ENCODE measurements at regions not wholly inside any gene's neighbourhood (a gene's known extent, or its start where the extent isn't known, plus 50 kb on each side); places are given as distances from the start of the nearest gene placed in this dataset.
"Not testable (repeated sequence)": the region's sequence is repeated elsewhere in the genome, so short reads cannot be mapped to it uniquely, and the experiment has no call there.

DNA sequence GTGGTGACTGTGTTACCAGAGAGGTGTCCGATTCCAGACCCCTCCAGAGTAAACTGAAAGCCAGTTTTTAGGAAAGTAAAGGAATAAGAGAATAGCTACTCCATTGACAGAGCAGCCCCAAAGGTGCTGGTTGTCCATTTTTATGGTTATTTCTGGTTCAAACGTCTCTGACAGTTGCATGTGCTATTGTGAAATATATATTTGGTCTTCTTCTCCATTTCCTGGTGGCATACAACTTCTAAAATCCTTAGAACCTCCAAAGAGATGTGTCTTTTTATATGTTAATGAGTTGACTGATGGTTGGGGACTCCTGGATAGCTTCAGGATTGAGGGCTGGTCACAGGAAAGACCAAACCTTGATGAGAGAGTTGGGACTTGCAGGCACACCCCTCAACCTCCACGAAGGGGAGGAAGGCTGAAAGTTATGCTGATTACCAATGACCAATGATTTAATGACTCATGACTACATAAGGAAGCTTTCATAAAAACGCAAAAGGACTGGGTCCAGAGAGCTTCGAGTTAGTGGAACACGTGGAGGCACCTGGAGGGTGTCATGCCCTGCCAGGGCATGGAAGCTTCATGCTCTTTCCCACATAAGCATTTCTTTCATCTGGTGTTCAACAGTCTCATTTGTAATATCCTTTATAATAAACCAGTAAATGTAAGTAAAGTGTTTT is 100.7 kb downstream of the SLC16A1 start:
- no peak for DNase-seq

DNA sequence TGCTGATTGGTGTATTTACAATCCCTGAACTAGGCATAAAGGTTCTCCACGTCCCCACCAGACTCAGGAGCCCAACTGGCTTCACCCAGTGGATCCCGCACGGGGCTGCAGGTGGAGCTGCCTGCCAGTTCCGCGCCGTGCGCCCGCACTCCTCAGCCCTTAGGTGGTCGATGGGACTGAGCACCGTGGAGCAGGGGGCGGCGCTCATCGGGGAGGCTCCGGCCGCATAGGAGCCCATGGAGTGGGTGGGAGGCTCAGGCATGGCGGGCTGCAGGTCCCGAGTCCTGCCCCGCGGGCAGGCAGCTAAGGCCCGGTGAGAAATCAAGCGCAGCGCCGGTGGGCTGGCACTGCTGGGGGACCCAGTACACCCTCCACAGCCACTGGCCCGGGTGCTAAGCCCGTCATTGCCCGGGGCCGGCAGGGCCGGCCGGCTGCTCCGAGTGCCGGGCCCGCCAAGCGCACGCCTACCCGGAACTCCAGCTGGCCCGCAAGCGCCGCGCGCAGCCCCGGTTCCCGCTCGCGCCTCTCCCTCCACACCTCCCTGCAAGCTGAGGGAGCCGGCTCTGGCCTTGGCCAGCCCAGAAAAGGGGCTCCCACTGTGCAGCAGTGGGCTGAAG is 101.5 kb downstream of the SLC16A1 start:
- peak in 2 of 4 experiments; percentile 25 to 44 for DNase-seq

DNA sequence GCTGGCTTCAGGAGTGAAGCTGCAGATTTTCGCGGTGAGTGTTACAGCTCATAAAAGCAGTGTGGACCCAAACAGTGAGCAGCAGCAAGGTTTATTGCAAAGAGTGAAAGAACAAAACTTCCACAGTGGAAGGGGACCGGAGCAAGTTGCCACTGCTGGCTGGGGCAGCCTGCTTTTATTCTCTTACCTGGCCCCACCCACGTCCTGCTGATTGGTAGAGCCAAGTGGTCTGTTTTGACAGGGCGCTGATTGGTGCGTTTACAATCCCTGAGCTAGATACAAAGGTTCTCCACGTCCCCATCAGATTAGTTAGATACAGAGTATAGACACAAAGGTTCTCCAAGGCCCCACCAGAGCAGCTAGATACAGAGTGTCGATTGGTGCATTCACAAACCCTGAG is 102.1 kb downstream of the SLC16A1 start:
- DNase-seq: not testable (repeated sequence)

DNA sequence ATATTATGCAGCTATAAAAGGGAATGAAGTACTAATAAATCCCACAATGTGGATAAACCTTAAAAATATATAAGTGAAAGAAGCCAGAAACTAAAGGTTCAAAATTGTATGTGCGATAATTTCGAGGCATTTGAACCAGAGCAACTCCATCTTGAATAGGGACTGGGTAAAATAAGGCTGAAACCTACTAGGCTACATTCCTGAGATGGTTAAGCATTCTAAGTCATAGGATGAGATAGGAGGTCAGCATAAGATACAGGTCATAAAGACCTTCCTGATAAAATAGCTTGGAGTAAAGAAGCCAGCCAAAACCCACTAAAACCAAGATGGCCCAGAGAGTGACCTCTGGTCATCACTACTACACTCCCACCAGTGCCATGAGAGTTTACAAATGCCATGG is 103.1 kb downstream of the SLC16A1 start:
- DNase-seq: no peak

DNA sequence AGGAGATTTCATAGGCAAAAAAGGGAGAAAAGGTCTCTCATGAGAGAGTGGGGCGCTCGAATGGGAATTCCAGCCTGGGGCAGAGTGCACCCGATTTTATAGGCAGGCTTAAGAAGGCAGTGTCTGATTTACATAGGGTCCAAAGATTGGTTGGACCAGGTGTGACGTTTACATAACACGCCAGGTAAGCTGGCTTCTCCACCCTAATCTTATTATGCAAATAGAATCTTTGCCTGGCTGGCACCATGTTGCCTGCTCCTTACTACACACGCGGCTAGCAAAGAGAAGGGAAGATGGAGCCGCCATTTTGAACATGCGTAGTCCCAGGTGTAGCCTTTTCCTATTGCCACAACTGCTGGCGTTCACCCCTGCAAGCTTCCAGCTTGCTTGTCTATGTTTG is 103.7 kb downstream of the SLC16A1 start:
- DNase-seq: no peak

DNA sequence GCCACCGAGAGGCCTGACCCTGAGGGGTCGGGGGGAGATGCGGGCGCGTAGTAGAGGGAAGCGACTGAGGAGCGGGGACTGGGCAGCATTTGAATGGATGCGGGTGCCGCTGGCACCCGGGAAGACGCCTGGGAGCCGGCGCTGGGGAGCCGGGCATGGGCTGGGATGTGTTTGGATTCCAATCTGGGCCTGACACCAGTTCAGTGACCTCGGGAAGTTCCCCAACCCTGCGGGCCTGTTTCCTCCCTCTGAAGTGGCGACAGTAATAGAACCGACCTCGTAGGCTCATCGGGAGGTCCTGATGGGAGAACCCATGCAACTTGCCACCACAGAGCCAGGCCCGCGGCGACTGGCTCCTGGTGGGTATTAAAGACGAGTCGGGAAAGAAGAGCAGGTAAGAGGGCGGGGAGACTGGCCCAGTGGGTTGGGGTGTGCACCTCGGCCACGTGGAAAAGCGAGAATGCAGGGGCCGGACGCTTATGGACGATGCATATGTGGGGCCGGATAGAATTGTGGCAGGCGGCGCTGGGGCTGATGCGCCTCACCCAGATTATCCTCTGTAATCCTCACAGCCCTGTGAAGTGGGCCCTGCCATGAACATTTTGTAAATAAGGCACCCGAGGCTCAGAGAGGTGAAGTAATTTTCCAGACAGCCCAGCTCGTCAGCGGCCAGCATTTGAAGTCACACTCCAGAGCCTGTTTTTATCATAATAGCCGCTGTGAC is 105.8 kb downstream of the SLC16A1 start:
- DNase-seq: no peak

DNA sequence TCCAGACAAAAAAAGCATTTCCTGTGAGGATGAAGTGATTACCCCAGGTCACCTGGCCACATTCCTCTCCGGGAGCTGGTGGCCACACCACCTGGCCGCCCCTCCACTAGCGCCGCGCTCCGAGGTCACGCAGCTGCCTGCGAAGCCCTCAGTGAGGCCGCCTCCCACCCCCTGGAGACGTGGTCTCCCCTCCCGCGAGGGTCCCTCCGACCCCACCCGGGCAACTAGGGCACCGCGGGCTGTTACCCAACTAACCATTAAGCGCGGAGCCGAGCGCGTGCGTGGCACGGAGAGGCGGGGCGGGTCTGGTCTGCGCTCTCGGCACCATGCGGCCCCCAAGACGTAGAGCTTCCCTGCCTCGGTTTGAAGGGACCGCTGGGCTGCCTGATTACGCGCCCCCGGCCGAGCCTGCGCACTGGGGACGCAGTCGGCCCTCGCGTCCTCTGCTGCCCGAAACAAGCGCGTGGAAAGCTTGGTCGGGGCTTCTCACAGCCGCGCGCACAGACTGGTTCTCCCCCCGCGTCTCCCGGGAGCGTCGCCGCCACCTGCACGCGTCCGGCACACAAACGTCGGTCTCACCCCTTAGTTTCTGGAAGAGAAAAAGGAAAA is 106.5 kb downstream of the SLC16A1 start:
- DNase-seq: peak; percentile 19 to 60 (median 36)

DNA sequence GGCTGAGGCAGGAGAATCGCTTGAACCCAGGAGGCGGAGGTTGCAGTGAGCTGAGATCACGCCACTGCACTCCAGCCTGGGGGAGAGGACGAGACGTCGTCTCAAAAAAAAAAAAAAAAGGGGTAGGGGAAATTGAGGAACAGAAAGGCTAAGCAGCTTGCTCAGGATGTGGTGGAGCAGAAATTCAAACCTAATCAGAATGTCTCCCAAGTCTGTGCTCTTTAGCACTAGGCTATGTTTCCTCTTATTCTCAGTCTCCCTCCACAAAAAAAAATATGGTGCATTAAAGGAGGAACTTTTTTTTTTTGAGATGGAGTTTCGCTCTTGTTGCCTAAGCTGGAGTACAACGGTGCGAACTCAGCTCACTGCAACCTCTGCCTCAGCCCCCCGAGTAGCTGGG is 114.2 kb downstream of the SLC16A1 start:
- peak; percentile 66 to 91 (median 82) for DNase-seq

DNA sequence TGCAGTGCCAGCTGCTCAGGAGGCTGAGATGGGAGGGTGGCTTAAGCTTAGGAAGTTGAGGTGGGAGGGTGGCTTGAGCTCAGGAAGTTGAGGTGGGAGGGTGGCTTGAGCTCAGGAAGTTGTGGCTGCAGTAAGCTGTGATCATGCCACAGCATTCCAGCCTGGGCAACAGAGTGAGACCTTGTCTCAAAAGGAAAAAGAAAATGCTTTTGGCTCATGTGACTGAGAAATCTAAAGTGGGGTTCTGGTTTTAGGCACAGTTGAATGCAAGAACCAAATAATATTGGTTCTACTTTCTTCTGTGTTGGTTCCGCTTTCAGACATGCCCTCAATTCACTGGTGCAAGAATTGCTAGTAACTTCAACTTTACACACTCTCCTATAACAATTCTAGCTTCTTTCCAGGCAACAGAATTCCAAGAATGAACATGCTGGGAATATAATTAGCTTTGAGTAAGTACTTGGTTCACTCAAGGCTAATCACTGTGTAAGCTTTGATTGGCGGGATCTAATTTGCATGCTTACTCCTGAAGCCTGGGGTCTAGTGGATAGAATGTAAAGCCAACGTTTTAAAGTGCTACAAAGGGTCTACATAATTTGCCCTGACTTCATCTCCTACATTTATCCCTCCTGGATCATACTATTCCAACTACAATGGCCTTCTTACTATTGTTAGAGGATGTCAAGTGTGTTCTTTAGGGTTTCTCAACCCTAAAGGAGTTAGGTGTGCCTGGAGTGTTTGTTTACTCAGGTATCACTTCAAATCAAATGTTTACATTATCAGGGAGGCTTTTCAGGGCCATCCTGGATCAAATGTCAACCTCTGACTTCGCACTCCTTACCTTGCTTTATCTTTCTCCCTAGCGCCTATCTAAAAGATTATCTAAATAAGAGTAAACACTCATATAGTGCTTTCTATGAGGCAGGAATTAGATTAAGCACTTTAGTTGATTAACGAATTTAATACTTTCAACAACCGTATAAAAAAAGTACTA is 115.1 kb downstream of the SLC16A1 start:
- peak; percentile 38 to 77 (median 70) for DNase-seq

DNA sequence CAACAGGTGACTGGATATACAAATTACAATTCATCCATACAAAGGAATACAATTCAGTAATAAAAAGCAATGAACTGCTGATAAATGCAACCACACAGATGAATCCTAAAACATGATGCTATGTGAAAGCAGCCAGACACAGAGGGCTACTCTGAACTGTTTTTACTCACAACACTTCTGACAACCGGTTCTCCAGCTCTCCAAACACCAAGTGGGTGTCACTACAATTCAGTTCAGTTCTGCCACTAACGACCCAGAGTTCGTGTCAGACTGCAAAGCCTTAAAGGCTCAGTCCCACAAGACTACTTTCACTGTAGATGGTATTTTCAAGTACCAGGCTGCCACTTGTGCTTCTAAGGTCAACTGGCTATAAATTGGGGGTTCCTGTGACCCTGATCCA is 119.4 kb downstream of the SLC16A1 start:
- no peak for DNase-seq

DNA sequence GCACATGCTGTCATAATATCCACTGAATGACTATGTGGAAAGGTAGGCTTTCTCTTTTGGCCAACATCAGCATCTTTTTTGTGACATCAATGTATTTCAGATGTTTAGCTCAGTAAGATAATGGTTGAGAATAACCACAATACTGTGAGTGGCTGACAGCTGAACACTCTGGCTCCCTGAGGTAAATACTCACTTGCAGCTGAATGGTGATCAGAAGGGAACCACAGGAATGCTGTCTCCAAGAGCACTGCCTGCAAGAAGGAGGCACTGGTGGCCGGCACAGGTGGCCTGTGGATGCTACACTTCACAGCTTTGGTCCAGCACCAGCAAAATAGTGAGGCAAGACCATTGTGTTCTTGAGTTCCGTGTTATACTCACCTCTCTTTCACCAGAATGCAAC is 118.7 kb upstream of the PPM1J start:
- DNase-seq: no peak

DNA sequence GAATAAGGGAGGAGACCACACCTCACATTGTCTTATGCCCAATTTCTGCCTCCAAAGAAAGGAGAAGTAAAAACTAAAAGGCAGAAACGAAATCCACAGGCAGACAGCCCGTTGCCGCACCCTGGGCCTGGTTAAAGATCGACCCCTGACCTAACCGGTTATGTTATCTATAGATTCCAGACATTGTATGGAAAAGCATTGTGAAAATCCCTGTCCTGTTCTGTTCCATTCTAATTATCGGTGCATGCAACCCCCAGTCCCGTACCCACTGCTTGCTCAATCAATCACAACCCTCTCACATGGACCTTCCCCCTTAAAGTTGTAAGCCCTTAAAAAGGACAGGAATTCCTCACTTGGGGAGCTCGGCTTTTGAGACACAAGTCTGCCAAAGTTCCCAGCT is 117.1 kb upstream of the PPM1J start:
- DNase-seq: peak in 2 of 4 experiments; percentile 12 to 23

DNA sequence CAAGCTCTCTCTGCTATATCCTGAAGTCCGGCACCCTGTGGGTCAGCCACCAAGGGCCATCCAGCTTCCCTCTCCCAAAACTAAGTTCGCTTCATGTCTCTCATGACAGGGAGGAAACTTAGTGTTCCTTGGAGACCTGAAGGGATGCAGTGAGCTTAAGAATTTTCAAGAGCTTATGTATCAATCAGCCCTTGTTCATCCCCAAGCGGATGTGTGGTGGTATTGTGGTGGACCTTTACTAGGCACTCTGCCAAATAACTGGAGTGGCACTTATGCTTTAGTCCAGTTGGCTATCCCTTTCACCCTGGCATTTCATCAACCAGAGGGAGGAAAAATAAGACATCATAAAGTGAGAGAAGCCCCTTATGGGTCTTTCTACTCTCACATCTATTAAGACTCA is 114.6 kb upstream of the PPM1J start:
- DNase-seq: not testable (repeated sequence)

DNA sequence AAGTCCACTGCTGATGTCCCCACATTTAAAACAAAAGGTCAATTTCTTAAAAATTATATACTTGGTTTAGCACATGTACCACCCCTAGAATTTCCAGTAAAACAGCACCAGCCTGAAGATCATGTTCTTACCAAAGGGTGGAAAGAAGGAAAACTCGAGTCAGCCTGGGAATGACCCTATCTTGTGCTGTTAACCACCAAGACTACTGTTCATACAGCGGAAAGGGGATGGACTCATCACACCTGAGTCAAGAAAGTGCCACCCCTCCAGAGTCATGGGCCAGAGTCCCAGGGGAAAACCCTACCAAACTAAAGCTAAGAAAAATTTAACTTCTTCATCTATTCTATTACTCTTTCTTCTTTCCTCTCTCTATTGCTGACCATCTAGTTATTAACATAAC is 113.6 kb upstream of the PPM1J start:
- no peak for DNase-seq

DNA sequence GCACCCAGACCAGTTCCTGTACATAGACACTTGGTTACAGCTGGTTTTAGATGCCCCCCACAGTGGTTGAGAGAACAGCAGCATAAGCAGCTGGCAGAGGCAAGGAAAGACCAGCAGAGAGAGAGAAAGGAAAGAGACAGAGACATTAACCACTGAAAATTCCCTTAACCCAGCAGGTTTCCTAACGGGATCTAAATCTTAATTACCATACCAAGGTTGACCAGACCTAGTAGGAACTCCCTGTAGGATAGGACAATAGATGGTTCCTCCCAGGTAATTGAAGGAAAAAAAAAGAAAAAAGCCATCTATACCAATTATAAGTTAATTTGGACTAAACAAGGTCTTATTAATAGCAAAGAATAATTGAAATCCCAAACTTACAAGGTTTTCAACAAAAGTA is 112.3 kb upstream of the PPM1J start:
- DNase-seq: not testable (repeated sequence)

DNA sequence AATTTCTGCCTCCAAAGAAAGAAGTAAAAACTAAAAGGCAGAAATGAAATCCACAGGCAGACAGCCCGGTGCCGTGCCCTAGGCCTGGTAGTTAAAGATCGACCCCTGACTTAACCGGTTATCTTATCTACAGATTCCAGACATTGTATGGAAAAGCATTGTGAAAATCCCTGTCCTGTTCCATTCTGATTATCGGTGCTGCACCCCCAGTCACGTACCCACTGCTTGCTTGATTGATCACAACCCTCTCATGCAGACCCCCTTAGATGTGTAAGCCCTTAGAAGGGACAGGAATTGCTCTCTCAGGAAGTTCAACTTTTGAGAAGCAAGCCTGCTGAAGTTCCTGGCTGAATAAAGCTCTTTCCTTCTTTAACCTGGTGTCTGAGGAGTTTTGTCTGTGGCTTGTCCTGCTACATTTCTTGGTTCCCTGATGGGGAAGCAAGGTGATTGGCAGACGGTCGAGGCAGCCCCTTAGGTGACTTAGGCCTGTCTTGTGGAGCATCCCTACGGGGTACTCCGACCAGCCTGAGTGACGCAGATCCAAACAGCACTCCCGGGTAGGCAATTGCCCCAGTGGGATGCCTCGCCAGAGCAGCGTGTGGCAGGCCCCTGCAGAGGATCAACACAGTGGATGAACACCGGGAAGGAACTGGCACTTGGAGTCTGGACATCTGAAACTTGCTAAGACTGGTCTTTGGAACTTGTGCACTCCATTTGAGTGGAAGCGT is 111.2 kb upstream of the PPM1J start:
- no peak for DNase-seq

DNA sequence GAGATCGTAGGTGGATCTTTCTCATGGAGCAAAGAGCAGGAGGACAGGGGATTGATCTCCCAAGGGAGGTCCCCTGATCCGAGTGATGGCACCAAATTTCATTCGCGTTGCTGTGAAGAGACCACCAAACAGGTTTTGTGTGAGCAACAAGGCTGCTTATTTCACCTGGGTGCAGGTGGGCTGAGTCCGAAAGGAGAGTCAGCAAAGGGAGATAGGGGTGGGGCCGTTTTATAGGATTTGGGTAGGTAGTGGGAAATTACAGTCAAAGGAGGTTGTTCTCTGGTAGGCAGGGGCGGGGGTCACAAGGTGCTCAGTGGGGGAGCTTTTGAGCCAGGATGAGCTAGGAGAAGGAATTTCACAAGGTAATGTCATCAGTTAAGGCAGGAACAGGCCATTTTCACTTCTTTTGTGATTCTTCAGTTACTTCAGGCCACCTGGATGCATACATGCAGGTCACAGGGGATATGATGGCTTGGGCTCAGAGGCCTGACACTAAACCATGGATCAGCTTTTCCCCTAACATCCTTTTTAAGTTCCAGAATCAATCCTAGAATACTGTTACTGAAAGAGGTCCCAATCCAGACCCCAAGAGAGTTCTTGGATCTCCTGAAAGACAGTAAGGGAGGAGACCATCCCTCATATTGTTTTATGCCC is 110.6 kb upstream of the PPM1J start:
- DNase-seq: not testable (repeated sequence)

DNA sequence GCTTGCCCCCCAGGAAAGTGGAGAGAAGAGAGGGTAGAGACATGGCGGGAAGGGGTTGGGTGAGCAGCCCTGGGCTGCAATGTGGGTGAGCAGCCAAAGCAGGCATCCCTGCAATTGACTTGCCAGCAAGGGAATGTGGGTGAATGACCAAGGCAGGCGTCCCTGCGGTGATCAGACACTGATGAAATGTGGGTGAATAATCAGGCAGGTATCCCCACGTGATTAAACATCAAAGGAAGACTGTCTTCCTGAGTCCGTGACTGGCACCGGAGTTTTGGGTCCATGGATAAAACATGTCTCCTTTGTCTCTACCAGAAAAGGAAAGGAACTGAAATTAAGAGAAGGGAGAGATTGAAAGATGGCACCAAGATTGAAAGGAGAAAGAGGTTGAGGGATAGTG is 109.9 kb upstream of the PPM1J start:
- DNase-seq: not testable (repeated sequence)

DNA sequence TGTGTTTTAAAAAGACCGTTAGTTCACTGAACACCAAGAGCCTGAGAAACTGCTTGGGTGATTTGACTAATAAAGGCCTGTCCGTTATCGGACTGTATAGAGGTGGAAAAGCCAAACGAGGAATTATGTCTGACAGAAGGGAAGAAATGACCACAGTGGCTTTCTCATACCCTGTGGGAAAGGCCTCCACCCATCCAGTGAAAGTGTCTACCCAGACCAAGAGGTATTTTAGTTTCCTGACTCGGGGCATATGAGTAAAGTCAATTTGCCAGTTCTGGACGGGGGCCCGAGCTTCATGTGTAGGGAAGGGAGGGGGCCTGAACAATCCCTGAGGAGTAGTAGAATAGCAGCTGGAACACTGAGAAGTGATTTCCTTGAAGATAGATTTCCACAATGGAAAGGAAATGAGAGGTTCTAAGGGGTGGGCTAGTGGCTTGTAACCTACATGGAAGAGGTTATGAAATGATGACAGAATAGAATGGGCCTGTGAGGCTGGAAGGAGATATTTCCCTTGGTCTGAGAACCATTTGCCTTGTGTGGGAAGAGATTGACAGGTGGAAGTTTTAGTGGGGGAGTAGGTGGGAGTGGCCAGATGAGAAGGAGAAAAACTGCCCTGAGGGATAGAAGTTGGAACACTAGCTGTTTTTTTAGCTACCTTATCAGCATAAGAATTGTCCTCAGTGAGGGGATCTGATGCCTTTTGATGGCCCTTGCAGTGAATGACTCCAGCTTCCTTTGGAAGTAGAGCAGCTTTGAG is 106.4 kb upstream of the PPM1J start:
- peak in 2 of 4 experiments; percentile 30 to 34 for DNase-seq

All from suppressor macrophage (primary cell).